Endothelial cell of umbilical vein (primary cell): ENCODE measurements at regions not wholly inside any gene's neighbourhood (a gene's known extent, or its start where the extent isn't known, plus 50 kb on each side); places are given as distances from the start of the nearest gene placed in this dataset.

Experiments used
- BruUV-seq: library from RNA; stranded (reverse); fragments of 400-500 nt; replicated peaks from 2 replicates; lab custom pipeline; 2021; lab: Mats Ljungman, UMichigan
- CTCF ChIA-PET: fragments of 300-600, 350-600 bp; sonication (Branson Sonifier 250); formaldehyde crosslinking; loops from one replicate; lab custom pipeline; 2021; ENCODE audit warnings: antibody characterized with exemption, inconsistent platforms; lab: Charles Lee
- POLR2A ChIA-PET: fragments of 300-600, 350-600 bp; sonication (Branson Sonifier 250); formaldehyde crosslinking; loops from one replicate; lab custom pipeline; 2021; ENCODE audit warnings: antibody characterized with exemption, inconsistent platforms; lab: Charles Lee
- DNase-seq: peaks from one replicate; pipeline ENCODE4 v3.0.0-alpha.2; 2011; ENCODE audit warnings: low read depth, low spot score
- FAIRE-seq: peaks from 2 replicates; lab custom pipeline; 2011; peaks lifted over from hg19 to GRCh38; lab: Jason Lieb, UNC
- H2AFZ ChIP-seq: 2 replicates; pipeline ENCODE4 v1.6.0; 2012; ENCODE audit warnings: low read depth, low read length, control low read depth, inconsistent platforms
- H3K27ac ChIP-seq: 2 replicates; pipeline ENCODE4 v1.5.1; 2011; ENCODE audit warnings: low read depth, mild to moderate bottlenecking, control low read depth, low read length, moderate library complexity; ENCODE audit not compliant: insufficient read depth
- H3K27me3 ChIP-seq, 2 experiments: 2 replicates each; pipeline versions ENCODE4 v1.6.0 to v1.6.1; 2011; ENCODE audit warnings: low read length in 2 of 2, mixed read lengths in 1 of 2; ENCODE audit not compliant: control insufficient read depth in 2 of 2, insufficient read depth in 2 of 2
- H3K36me3 ChIP-seq, 2 experiments: 2 replicates in 1 of 2; 3 replicates in 1 of 2; pipeline ENCODE4 v1.5.1; 2011; ENCODE audit warnings: low read length in 2 of 2, mild to moderate bottlenecking in 1 of 2, moderate library complexity in 1 of 2; ENCODE audit not compliant: control insufficient read depth in 2 of 2, insufficient read depth in 2 of 2; ENCODE audit errors: extremely low read depth in 1 of 2
- H3K4me1 ChIP-seq: 3 replicates; pipeline ENCODE4 v1.5.1; 2011; ENCODE audit warnings: mild to moderate bottlenecking, low read length; ENCODE audit not compliant: control insufficient read depth, insufficient read depth; ENCODE audit errors: extremely low read depth
- H3K4me2 ChIP-seq: 2 replicates; pipeline ENCODE4 v1.6.1; 2011; ENCODE audit warnings: low read length, control low read depth, mixed read lengths; ENCODE audit not compliant: insufficient read depth
- H3K4me3 ChIP-seq, 3 experiments: fragments of 200-600 bp in 1 of 3; sonication (generic), shearing (Covaris generic) in 1 of 3; replicated peaks in 1 of 3; 2 replicates each; pipeline ENCODE4 v1.5.1; 2011 to 2016; ENCODE audit warnings: control low read depth in 3 of 3, low read length in 3 of 3, mild to moderate bottlenecking in 2 of 3, inconsistent platforms in 1 of 3, low read depth in 1 of 3, moderate library complexity in 1 of 3; ENCODE audit not compliant: insufficient read depth in 1 of 3
- H3K79me2 ChIP-seq: 2 replicates; pipeline ENCODE4 v1.6.0; 2012; ENCODE audit warnings: low read length, inconsistent platforms; ENCODE audit not compliant: control insufficient read depth, insufficient read depth
- H3K9ac ChIP-seq: replicated peaks from 2 replicates; pipeline ENCODE3; 2011; ENCODE audit warnings: low read length, control low read depth; ENCODE audit not compliant: insufficient read depth; ENCODE audit errors: extremely low read depth
- H3K9me1 ChIP-seq: replicated peaks from 3 replicates; pipeline ENCODE4 v1.6.0; 2011; ENCODE audit warnings: mild to moderate bottlenecking, low read length; ENCODE audit not compliant: control insufficient read depth, insufficient read depth; ENCODE audit errors: extremely low read depth
- H3K9me3 ChIP-seq: replicated peaks from 2 replicates; pipeline ENCODE4 v1.5.1; 2012; ENCODE audit warnings: low read length, inconsistent platforms; ENCODE audit not compliant: control insufficient read depth, insufficient read depth
- H4K20me1 ChIP-seq: replicated peaks from 2 replicates; pipeline ENCODE3; 2011; ENCODE audit warnings: mild to moderate bottlenecking, low read length; ENCODE audit not compliant: control insufficient read depth, insufficient read depth; ENCODE audit errors: extremely low read depth
- CTCF ChIP-seq, 2 donors: IDR thresholded peaks; 1 replicate in 1 of 2; 2 replicates in 1 of 2; pipeline ENCODE4 v1.5.1; 2011; ENCODE audit warnings: low read length in 2 of 2, mild to moderate bottlenecking in 2 of 2, moderate library complexity in 2 of 2, control low read depth in 1 of 2, inconsistent platforms in 1 of 2, low read depth in 1 of 2; ENCODE audit not compliant: insufficient read depth in 1 of 2; ENCODE audit errors: extremely low read depth in 1 of 2
- EZH2 ChIP-seq: IDR thresholded peaks from 2 replicates; pipeline ENCODE4 v1.6.1; 2012; ENCODE audit warnings: borderline replicate concordance, low read depth, mild to moderate bottlenecking, moderate library complexity, low read length, inconsistent platforms; ENCODE audit not compliant: severe bottlenecking
- FOS ChIP-seq: IDR thresholded peaks from 2 replicates; pipeline ENCODE4 v1.6.1; 2011; ENCODE audit warnings: mild to moderate bottlenecking, low read length, moderate library complexity, borderline replicate concordance; ENCODE audit not compliant: insufficient read depth
- GATA2 ChIP-seq: IDR thresholded peaks from 2 replicates; pipeline ENCODE4 v1.7.0; 2011; ENCODE audit warnings: low read depth, mild to moderate bottlenecking, moderate library complexity, mixed read lengths, low read length; ENCODE audit not compliant: insufficient read length, insufficient read depth
- JUN ChIP-seq: IDR thresholded peaks from 2 replicates; pipeline ENCODE4 v1.6.1; 2011; ENCODE audit warnings: borderline replicate concordance, low read depth; ENCODE audit not compliant: insufficient read length, insufficient read depth
- MAX ChIP-seq: IDR thresholded peaks from 2 replicates; pipeline ENCODE4 v1.6.1; 2011; ENCODE audit not compliant: insufficient read depth, insufficient read length
- MYC ChIP-seq: IDR thresholded peaks from one replicate; pipeline ENCODE4 v1.6.1; 2011; ENCODE audit warnings: mild to moderate bottlenecking, low read depth, low read length
- POLR2A ChIP-seq: IDR thresholded peaks from 2 replicates; pipeline ENCODE4 v1.6.1; 2012; ENCODE audit warnings: low read depth, mild to moderate bottlenecking, control low read depth, low read length
- POLR2AphosphoS5 ChIP-seq: IDR thresholded peaks from 2 replicates; pipeline ENCODE4 v1.6.1; 2012; ENCODE audit warnings: low read depth, mild to moderate bottlenecking, control low read depth, low read length, moderate library complexity; ENCODE audit not compliant: insufficient read depth
- dilution Hi-C: fragments of 300-500 bp; cut with MboI; formaldehyde crosslinking; loops from one replicate; pipeline ENCODE4 v1.15.0; 2019; ENCODE audit warnings: low sequenced_read_pairs; ENCODE audit not compliant: extremely low pct_ligation_motif_present
- intact Hi-C: fragments of 100-400 bp; cut with micrococcal nuclease; formaldehyde crosslinking; loops from one replicate; pipeline ENCODE4 v1.10.0; 2022

- no peak overlapping the region for H3K27ac ChIP-seq
- intact Hi-C loops (no loop called here), dilution Hi-C loops (no loop called here)
- no peaks in the 10 kb centered on the region for H3K27me3 ChIP-seq
- POLR2A ChIA-PET: no interaction called here
- H3K36me3 ChIP-seq: no peaks in the 10 kb centered on the region
- no peak overlapping the region for H3K4me3 ChIP-seq
- H3K9ac ChIP-seq: no peak overlapping the region
- no peak for TF ChIP-seq POLR2AphosphoS5
- TF ChIP-seq MAX: no peak
- TF ChIP-seq POLR2A: no peak
- TF ChIP-seq CTCF (IDR thresholded peaks at IDR 0.05; ENCODE audit: extremely low read depth in 1 of 2, insufficient read depth in 1 of 2, low read depth in 1 of 2, low read length in 2 of 2): no peak
- TF ChIP-seq JUN: no peak
- TF ChIP-seq FOS: no peak
- TF ChIP-seq MYC: no peak
- TF ChIP-seq EZH2: no peak
- TF ChIP-seq GATA2: no peak
- no TSS peak for BruUV-seq
- CTCF ChIA-PET: no interaction called here
- H3K4me2 ChIP-seq: no peak overlapping the region
- H2AFZ ChIP-seq: no peak overlapping the region
- H3K9me3 ChIP-seq: no peaks in the 10 kb centered on the region
- FAIRE-seq: no peak
- no peaks in the 10 kb centered on the region for H4K20me1 ChIP-seq
- H3K79me2 ChIP-seq: no peaks in the 10 kb centered on the region
- no peaks in the 10 kb centered on the region for H3K4me1 ChIP-seq
- H3K9me1 ChIP-seq: no peaks in the 10 kb centered on the region
- DNase-seq: no peak
Measured at GRCh38 chr5:6810641-6811405, 97.6 kb downstream of the TENT4A start.
